ENCODE measurements at regions not wholly inside any gene's neighbourhood (a gene's known extent, or its start where the extent isn't known, plus 50 kb on each side); places are given as distances from the start of the nearest gene placed in this dataset.
"Not testable (repeated sequence)": the region's sequence is repeated elsewhere in the genome, so short reads cannot be mapped to it uniquely, and the experiment has no call there.

DNA sequence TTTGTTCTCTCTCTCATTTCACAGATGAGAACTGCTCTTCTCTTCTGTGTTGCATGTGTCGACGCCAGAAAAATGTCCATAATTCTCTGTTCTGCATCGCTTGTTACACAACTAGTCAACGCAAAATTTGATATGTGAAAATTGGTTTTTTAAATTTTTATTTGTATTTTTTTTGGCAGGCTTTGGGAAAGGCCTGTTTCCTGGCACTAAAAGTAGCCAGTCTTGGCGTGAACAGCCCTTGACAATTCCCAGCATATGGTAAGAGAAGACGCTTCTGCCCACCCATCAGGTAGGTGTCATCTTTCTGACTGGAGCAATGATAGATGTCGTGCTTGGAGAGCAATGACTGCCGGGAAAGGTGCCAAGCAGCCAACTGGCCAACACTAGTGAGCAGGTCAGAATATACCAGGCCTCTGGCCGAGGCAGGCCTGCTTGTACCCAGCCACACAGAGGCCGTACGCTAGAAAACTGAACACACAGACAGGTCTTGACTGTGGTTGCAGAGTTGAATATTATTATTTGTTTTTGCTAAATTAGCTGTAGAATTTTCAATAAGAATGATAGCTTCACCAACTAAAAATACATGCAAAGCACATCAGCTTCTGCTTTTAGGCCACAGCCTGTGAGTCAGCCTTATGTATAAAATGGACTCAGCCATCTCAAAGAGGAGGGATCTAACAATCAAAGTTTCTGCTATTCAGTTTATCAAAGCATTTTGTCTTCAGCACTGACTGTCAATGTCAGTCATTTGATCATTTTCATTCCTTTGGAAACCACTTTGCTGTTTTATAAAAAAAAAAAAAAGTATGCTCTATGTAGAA lies 837.5 kb downstream of the MCTP2 start:
- TF ChIP-seq Cebpa-rat (IDR thresholded peaks at IDR 0.05), result no peak
- Histone ChIP-seq H3K36me3 (no peaks in the 10 kb centered on the region), H3K27me3 (no peaks in the 10 kb centered on the region), H3K4me1 (no peaks in the 10 kb centered on the region), H4K20me1 (no peaks in the 10 kb centered on the region), H3K27ac (no peak overlapping the region), H3K9ac (no peak overlapping the region), H3K9me3 (peaks cover 11% of the 10 kb centered on the region), H3K4me2 (no peak overlapping the region), H3K4me3 (no peak overlapping the region)

GRCh38 chr15:95075792-95076677 lies 844.7 kb downstream of the MCTP2 start:
- H3K4me1 ChIP-seq, result no peaks in the 10 kb centered on the region
- no peaks in the 10 kb centered on the region for H3K27me3 ChIP-seq

GRCh38 chr15:95076678-95076990 lies 845.3 kb downstream of the MCTP2 start:
- Histone ChIP-seq H3K4me2 (no peak overlapping the region), H3K9ac (no peak overlapping the region), H3K9me3 (no peaks in the 10 kb centered on the region), H3K4me1 (no peaks in the 10 kb centered on the region), H4K20me1 (no peaks in the 10 kb centered on the region), H3K27me3 (no peaks in the 10 kb centered on the region), H3K36me3 (no peaks in the 10 kb centered on the region), H3K27ac (no peak overlapping the region), H3K4me3 (no peak overlapping the region)
- no peak for TF ChIP-seq Cebpa-rat (IDR thresholded peaks at IDR 0.05)

More at GRCh38 chr15:95075792-95076677, 844.7 kb downstream of the MCTP2 start:
- H4K20me1 ChIP-seq, result no peaks in the 10 kb centered on the region
- no peaks in the 10 kb centered on the region for H3K36me3 ChIP-seq
- H3K9me3 ChIP-seq, result no peaks in the 10 kb centered on the region
- H3K27ac ChIP-seq, result no peak overlapping the region
- no peak for TF ChIP-seq Cebpa-rat (IDR thresholded peaks at IDR 0.05)
- H3K4me3 ChIP-seq, result no peak overlapping the region
- no peak overlapping the region for H3K9ac ChIP-seq
- no peak overlapping the region for H3K4me2 ChIP-seq

- Histone ChIP-seq H3K4me1 (no peaks in the 10 kb centered on the region), H3K9ac (no peak overlapping the region), H3K36me3 (no peaks in the 10 kb centered on the region), H3K9me3 (no peaks in the 10 kb centered on the region), H3K27me3 (no peaks in the 10 kb centered on the region), H3K4me2 (no peak overlapping the region), H3K27ac (no peak overlapping the region), H4K20me1 (no peaks in the 10 kb centered on the region), H3K4me3 (no peak overlapping the region)
- TF ChIP-seq Cebpa-rat (IDR thresholded peaks at IDR 0.05), result no peak
These were observed 846.6 kb downstream of the MCTP2 start for GRCh38 chr15:95078003-95078402.

- H4K20me1 ChIP-seq, H3K9me3 ChIP-seq, H3K9ac ChIP-seq, H3K27ac ChIP-seq, H3K4me3 ChIP-seq, H3K4me1 ChIP-seq, H3K36me3 ChIP-seq, H3K27me3 ChIP-seq, H3K4me2 ChIP-seq: not testable (repeated sequence)
These were observed 848.9 kb downstream of the MCTP2 start for GRCh38 chr15:95080228-95080627.

GRCh38 chr15:95085056-95085455 lies 853.7 kb downstream of the MCTP2 start:
- TF ChIP-seq Cebpa-rat (IDR thresholded peaks at IDR 0.05), result no peak
- Histone ChIP-seq H3K4me2 (no peak overlapping the region), H4K20me1 (no peaks in the 10 kb centered on the region), H3K4me3 (no peak overlapping the region), H3K9me3 (no peaks in the 10 kb centered on the region), H3K27ac (no peak overlapping the region), H3K27me3 (no peaks in the 10 kb centered on the region), H3K9ac (no peak overlapping the region), H3K4me1 (no peaks in the 10 kb centered on the region), H3K36me3 (no peaks in the 10 kb centered on the region)

GRCh38 chr15:95086531-95087252 lies 855.3 kb downstream of the MCTP2 start:
- no peak overlapping the region for H3K4me3 ChIP-seq
- TF ChIP-seq Cebpa-rat (IDR thresholded peaks at IDR 0.05), result no peak
- H3K4me2 ChIP-seq, result no peak overlapping the region
- no peaks in the 10 kb centered on the region for H3K4me1 ChIP-seq
- H3K27ac ChIP-seq, result no peak overlapping the region
- H3K27me3 ChIP-seq, result no peaks in the 10 kb centered on the region
- H3K36me3 ChIP-seq, result no peaks in the 10 kb centered on the region
- no peaks in the 10 kb centered on the region for H4K20me1 ChIP-seq
- H3K9ac ChIP-seq, result no peak overlapping the region
- H3K9me3 ChIP-seq, result no peaks in the 10 kb centered on the region

GRCh38 chr15:95087253-95087609 lies 855.9 kb downstream of the MCTP2 start:
- no peaks in the 10 kb centered on the region for H3K9me3 ChIP-seq
- H3K27me3 ChIP-seq, result no peaks in the 10 kb centered on the region
- no peaks in the 10 kb centered on the region for H4K20me1 ChIP-seq
- no peaks in the 10 kb centered on the region for H3K4me1 ChIP-seq
- no peak overlapping the region for H3K9ac ChIP-seq
- no peak for TF ChIP-seq Cebpa-rat (IDR thresholded peaks at IDR 0.05)
- no peak overlapping the region for H3K4me3 ChIP-seq
- H3K27ac ChIP-seq, result no peak overlapping the region
- no peak overlapping the region for H3K4me2 ChIP-seq
- H3K36me3 ChIP-seq, result no peaks in the 10 kb centered on the region

DNA sequence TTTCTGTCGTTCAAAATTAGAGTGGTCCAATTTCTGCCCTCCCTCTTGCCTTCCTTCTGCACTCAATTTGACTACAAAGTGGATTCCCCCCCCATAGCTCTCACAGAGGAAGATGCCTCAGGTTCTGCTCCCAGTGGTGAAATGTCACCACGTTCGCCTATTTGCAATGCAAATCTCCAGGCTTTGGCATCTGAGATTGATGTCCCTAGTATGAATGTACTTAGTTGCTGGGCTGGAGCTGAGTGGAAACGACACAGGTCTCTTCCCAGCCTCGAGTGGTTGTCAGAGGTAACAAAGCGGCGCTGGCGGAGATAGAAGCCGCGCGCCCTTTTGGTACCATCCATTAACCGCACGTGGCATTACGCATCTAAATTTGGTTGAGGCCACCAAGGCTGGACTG lies 860.1 kb downstream of the MCTP2 start:
- H3K9me3 ChIP-seq, result no peaks in the 10 kb centered on the region
- no peak overlapping the region for H3K9ac ChIP-seq
- no peak for TF ChIP-seq Cebpa-rat (IDR thresholded peaks at IDR 0.05)

DNA sequence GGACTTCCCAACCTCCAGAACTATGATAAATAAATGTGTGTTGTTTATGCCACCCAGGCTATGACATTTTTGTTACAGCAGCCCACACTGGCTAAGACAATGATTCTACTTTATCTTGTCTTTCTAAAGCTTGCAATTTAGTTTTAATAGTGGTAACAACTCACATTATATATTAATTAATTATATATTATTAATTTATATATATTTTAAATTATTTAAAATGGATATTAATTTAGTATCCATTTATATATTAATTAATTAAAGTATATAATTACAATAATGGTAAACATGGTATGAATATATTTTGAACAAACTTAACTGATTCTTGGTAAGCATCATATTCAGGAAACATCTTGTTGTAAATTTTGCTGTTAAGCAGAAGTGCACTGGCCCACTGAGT lies 863.9 kb downstream of the MCTP2 start:
- H3K27ac ChIP-seq, result no peak overlapping the region
- no peak overlapping the region for H3K4me2 ChIP-seq
- H3K9me3 ChIP-seq, result no peaks in the 10 kb centered on the region
- TF ChIP-seq Cebpa-rat (IDR thresholded peaks at IDR 0.05), result no peak
- H3K4me1 ChIP-seq, result no peaks in the 10 kb centered on the region
- no peaks in the 10 kb centered on the region for H3K36me3 ChIP-seq
- no peak overlapping the region for H3K9ac ChIP-seq
- H3K4me3 ChIP-seq, result no peak overlapping the region
- H4K20me1 ChIP-seq, result no peaks in the 10 kb centered on the region
- no peaks in the 10 kb centered on the region for H3K27me3 ChIP-seq

More for the DNA sequence above, 860.1 kb downstream of the MCTP2 start:
- H3K27me3 ChIP-seq, result no peaks in the 10 kb centered on the region
- no peaks in the 10 kb centered on the region for H4K20me1 ChIP-seq
- no peaks in the 10 kb centered on the region for H3K4me1 ChIP-seq
- no peak overlapping the region for H3K4me2 ChIP-seq
- H3K27ac ChIP-seq, result no peak overlapping the region
- no peak overlapping the region for H3K4me3 ChIP-seq
- H3K36me3 ChIP-seq, result no peaks in the 10 kb centered on the region

Measured in BLaER1 (cell line).